Activated naive CD4-positive, alpha-beta T cell treated with anti-CD3 and anti-CD28 coated beads, Interleukin-2, amount 50 U/mL, for 16 hours (primary cell): ENCODE measurements at regions not wholly inside any gene's neighbourhood (a gene's known extent, or its start where the extent isn't known, plus 50 kb on each side); places are given as distances from the start of the nearest gene placed in this dataset.

ENCODE experiments used
- DNase-seq: peaks from one replicate; pipeline ENCODE4 v3.0.0-alpha.2; 2020

DNA sequence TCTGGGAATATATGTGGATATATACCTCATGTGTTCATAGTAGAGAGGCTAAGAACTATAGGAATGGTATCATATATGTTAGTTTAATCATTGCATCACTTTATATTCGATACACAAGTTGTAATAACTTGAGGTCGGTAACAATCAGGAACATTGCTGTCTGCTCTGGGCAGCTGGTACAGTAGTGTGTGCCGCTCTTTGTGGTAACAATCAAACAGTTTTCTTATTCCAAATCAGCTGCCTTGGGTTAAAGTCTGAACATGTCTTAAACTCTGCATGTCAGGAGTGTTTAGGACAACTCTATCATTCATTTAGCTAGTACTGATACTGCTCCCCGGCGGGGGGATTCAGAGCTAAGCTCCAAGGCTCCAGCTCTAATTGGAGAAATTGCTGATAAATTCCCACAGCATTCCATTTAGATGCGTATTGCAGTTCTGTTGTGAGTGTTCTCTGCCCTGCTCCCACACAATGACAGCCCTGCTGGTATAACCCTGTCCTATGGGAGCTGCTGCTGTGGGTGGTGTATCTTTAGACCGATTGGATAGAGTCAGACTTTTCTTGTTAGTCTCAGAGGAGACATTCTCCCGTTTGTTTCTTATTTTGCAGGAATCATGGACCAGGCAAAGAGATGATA is 707.5 kb upstream of the FZD8 start:
- DNase-seq = no peak

DNA sequence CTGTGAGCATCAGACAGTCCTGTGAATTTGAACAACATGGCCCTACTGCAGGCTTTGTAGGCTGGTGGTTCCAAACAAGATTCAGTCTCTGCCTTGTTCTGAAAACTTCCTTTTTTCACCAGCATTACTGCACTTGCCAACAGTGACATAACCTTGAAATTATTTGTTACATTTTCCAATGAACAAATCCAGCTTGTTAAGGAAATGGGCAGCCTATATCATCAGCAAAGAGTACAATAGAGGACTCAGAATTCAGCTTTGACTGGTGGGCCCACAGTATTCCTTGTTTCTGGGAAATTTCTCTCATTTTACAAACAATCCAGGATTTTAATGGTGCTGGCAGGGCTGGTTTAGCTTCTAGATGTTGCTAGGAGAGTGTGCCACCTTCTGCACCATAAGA is 703.7 kb upstream of the FZD8 start:
- DNase-seq = no peak

DNA sequence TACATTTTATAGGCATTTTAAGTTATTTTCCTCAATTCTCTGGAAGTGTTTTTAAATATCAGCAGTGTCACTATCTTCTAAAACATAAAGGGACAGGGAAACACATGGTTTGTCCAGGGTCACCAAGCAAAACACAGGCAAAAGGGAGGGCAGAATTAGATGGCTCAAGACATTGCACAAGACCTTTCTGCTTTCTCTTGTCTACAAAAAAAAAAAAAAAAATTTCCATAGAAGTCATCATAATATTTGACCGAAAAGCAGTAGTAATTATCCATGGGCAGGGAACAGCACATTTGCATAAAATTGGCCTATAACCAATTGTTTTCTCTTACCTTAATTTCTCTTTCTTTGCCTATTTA is 703.1 kb upstream of the FZD8 start:
- no peak for DNase-seq

DNA sequence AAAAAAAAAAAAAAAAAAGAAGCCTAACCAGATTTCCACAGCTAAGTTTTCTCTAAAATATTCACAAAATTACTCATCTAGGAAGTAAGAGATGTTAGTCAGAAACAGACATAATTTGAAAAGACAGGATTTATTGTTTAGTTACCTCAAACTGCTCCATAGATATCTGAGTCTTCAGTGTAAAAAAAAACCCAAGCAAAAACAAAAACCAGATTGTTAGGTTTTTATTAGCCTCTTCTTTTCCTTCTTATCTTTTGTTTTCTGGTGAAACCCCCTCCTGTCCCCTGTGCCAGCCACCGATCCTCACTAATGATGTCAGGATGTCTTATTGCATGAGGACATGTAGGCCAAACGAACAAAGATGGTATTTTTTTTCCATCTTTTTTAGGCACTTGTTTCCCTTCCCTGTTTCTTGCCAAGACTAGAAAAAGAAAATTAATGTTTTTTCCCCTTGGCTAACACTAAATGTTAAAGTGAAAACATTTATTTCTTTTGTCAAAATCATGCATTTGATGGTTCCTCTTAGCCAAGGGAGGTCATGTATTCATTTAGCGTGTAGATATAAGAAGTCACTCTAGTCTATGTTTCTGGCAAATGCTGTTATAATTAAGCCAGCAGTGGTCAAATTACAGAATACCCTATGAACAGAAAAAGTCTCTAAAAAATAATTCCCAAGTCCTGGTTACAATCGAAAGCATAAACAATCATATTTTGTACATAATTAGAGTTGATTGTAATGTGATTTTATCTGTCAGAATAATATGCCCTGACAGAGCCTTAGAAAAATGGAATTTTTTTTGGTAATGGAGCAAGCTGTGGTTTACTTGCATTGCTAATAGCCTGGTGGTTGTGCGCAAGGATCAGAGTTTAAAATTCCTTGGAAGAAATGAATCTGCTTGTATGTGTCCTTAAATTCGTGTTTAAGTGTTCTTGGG is 702.4 kb upstream of the FZD8 start:
- no peak for DNase-seq

DNA sequence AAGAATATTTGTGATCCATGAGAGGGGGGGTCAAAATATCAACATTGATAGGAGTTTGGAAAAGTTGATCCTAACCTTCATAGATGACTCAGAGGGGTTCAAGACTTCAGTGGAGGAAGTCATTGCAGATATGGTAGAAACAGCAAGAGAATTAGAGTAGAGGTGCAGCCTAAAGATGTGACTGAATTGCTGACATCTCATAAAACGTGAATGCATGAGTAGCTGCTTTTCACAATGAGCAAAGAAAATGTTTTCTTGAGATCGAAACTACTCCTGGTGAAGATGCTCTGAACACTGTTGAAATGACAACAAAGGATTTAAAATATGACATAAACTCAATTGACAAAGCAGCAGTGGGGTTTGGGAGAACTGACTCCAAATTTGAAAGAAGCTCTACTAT is 700.7 kb upstream of the FZD8 start:
- no peak for DNase-seq

DNA sequence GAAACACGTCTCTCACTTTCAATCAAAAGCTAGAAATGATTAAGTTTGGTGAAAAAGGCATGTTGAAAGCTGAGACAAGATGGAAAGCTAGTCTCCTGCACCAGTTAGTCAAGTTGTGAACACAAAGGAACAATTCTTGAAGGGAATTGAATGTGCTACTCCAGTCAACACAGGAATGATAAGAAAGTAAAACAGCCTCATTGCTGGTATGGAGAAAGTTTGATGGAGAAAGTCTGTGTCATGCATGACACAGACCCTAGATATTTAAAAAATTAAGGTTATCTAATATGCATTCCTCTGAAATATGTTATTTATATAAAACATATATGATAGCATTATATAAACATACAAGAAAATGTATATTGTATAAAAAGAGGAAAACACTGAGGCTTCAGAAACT is 699.4 kb upstream of the FZD8 start:
- DNase-seq = no peak

DNA sequence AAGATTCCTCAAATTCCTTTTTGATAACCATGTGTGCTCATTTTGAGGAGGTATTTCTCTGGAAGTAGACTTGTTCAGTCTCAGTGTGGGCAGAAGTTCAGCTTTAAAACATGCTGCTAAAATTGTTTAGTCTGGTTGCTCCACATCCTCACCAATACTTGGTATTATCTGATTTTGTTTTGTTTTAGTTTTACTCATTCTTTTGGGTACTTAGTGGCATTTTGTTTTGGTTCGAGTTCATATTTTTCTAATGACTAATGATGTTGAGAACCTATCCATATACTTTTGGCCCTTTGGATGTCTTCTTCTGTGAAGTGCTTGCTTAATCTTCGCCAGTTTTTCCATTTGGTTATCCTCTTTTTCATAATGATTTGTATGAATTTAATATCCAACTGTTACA is 694.2 kb upstream of the FZD8 start:
- no peak for DNase-seq

DNA sequence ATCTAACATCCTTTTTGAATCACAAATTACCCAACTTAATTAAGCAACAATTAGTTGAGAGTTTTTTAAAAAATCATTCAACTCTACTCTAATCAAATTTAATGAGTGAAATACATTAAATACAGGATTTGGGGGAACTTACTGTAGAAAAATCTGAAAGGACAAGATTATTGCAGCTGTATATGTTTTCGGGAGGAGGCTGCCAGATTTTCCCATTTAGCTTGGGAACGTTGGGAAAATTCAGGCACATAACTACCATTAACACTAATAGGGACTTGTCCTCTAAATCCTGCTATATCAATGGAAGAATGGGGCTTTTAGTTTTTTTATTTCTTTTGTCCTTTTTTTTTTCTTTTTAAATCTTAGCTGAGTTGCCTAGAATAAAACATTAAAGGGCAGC is 691.4 kb upstream of the FZD8 start:
- DNase-seq = no peak

DNA sequence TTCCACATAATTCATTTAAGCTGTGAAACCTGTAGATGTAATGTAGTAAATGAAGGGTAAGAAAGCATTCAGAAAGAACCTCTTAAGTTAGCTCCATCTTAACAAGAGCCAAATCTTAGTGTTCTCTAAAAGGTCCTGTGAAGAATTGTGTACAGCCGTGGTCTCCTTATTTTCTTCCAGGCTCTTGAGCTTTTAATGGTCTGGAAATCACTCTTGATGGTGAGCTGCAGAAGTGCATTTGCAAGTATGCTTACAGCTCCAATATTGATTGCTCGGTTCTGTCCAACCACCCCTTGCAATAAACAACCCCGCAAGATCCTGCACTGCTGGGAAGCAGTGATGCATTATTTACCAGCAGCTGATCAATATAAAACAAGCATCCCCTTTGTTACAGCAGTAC is 690.8 kb upstream of the FZD8 start:
- no peak for DNase-seq

DNA sequence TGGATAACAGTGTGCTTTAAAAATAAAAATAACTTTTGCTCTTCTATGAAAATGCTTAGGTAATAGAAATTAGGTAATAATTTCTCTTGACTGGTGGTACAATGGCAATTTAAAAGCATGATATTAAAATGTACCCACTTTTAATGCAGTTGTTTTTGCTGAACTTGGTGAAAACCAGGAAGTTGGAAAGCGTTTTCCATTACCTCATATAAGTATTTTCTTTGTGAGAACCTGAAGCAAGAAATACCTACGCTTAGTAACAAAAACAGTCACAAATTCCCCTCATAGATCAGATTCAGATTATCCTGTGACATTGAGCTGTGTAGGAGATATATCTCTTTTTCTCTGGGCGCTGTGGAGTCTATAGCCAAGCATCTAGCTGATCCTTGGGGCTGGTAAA is 689.0 kb upstream of the FZD8 start:
- no peak for DNase-seq

DNA sequence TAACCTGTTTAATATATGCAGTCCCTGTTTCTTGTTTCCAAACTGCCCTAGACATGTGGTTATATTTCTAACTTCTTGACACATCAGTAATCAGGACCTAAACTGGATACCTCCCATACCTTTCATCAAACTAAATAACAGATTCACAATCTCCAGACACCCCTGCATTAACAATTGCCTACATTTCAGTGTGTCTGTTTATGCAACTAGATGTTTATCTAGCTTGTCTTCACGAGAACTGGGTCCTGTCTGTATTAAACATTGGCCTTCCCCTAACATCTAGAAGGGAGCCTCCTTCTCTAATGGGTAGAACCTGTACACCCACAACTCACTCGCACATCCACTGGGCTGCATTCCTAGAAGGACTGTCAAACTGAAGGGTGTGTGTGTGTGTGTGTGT is 683.7 kb upstream of the FZD8 start:
- DNase-seq = no peak

DNA sequence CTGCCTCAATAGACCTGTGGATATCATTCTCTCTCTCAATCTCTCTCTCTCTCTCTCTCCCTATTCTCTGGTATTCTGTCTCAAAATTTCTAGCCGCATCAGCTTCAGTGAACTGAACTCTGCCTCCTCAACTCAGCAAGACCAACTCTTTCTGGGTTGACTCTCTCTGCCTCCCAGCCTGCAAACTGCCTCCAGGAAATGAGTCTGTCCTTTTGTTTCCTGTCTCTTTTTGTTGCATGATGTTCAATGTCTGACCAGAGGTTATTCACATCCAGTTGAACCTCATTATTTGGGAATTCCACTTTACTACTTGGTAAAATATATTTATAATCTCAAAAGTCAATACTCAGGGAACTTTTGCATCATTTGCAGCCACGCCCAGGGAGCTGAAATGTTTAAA is 682.7 kb upstream of the FZD8 start:
- DNase-seq = no peak

DNA sequence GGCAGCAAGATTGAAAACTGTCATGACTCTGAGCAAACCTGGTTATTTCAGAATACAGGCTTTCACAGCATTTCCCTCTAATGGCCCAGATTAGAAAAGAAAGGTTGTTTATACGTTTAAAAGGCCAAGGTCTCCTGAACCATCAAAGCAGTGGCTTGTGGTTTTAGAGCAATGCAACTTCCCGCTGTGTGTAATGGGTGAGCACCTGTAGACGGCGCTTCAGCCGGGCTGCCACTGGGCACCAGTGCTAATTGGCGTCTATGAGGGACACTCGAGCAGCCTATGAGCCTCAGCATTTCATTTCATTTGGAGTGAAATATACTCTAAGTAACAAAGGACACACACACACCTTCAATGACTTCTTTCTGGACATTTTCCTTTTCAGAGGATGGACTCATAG is 671.0 kb upstream of the FZD8 start:
- DNase-seq = no peak

DNA sequence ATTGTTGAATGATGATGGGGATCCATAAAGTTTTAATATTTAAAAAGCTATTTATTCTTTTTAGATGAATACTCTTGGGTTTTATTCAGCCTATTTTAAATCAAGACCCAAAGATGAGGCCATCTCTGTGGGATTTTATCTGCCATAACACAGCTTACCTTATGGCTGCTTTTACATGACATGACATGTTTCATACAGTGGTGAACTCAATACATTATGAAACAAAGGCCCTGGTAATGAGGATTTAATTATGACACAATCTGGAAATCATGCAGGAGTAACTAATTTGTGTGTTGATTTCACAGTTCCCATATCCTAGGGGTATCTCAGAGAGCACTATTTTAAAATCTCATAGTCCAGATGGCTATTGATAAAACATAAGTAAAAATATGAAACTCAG is 661.8 kb upstream of the FZD8 start:
- no peak for DNase-seq

DNA sequence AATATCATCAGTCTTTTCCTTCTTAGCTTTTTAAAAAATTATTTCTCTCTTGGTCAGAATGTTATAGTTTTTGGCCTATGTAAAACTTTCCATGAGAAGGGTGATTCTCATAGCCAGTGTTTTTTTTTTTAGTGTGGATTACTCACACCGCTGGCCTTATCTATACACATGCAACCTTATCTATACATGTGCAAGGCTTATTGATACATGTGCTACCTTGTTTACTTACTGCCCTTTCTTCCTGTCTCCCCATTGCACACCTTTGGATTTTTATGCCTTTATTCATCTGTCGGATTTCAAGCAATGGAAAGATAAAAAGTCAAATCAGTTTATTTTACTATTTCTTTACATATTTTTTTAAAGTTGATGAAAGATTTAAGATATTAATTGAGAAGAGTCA is 660.0 kb upstream of the FZD8 start:
- DNase-seq = no peak

DNA sequence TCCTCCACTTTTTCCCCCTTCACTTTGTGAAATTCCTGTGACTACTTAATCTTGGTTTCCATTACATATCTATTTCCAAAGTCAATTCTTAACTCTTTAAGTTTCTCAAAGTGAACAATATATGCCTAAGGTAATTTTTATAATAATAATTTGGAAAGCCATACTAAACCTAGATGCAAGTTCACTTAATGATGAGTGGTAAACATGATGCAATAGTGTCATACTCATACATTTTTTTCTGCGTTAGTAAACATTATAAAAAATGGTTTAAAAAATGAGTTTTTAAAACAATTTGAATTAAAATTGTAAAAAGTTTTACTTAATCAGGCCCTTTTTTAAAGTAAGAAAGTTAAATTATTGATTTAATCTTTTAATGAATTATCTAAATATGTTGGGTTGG is 659.4 kb upstream of the FZD8 start:
- no peak for DNase-seq

DNA sequence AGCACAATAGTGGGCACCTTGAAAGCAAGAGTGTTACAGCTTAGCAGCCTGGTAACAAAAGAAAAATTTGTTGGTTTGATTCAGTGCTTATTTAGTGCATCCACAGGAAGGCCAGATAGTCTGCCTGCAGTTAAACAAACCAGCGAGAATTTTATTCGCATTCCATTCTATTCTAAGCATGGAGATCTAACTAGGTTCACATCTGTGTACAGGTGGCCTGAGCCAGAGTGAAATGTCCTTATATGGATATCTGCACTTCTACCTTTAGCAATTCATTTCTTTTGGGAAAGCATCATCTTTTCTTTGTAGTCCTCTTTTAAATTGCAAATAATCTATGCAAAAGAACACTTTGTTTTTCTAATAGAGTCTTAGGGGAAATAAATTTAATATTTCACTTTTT is 659.0 kb upstream of the FZD8 start:
- DNase-seq = no peak

DNA sequence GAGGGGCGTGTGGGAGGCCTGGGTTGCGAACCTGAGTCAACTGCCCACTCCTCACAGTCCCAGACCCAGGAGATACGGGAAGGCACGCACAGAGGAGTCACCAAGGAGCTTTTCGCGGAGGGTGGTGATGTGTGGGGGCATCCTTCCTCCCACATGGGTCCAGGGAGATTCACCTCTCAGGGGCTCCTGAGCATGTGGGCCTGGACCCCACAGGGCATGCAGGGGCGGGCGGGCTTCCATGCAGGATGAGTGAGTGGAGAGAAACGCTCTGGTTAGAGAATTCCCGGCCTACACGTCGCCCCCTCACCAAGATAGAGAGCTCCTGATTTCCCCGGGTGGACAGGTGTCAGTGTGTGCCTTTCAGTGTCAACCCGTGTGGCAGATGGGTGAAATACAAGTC is 641.7 kb upstream of the FZD8 start:
- no peak for DNase-seq

DNA sequence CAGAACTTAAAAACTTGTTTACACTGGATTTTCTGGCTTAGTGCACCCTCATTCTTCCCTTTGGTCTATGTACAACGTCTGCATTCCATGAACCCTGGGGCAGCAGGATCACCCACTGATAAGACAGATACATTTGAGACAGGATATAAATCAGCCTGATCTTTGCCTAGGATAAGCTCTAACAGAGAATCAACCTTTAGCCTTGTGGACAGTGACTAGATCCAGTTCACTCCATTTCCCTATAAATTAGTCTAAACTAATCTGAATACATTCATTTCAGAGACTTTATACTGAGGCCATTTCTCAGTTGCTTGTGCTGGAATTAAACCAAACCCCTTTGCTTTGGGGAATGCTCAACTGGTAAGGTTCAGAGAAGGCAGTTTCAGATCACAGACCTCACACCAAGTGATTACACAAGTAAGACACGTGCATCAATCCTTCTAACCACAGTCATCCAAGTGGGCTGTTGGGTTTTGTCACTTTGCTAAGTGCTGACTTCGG is 639.8 kb upstream of the FZD8 start:
- DNase-seq = no peak

DNA sequence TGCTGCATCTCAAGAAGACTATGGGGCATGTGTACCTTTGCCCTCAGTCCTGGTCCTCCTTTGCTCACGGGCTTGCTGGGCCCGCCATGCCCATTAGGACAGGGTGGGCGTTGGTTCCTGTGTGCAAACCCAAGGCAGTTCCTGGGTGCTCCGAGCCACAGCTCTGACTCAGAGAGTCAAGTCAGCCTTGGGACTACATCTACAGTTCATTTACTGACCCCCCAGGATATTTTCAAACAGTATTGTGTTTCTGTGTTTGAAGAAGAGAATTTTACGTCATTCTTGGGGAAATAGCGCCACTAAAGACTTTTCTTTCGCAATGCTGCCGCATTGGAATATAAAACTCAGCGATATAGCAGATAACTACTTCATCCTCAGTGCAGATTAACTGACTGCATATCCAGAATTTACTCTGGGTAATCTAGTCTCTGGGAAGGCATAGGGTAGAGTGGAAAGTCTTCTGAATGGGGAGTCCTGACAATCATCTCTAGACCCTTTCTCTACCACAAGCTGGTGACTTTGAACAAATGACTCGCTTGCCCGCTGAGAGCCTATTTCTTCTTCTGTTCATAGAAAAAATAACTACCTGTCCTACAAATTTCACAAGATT is 638.9 kb upstream of the FZD8 start:
- DNase-seq = no peak

DNA sequence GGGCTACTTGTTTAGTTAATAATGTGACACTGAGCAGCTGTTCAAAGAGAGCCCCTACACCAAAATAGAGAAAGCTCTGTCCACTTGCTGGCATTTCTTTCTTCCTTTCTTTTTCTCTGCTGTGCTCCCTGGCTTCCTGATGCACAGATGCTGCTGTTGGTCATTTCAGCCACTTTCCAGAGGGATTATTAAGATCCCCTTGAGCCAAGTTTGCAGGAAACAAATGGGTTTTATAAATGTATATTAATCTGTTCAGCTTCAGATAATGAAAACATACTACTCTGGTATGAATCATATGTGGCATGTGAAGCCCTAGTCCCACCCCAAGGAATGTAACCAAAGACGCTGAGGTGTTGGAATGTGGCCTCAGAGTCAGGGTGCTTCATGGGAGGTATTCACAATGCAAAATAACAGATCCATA is 638.2 kb upstream of the FZD8 start:
- DNase-seq = no peak

DNA sequence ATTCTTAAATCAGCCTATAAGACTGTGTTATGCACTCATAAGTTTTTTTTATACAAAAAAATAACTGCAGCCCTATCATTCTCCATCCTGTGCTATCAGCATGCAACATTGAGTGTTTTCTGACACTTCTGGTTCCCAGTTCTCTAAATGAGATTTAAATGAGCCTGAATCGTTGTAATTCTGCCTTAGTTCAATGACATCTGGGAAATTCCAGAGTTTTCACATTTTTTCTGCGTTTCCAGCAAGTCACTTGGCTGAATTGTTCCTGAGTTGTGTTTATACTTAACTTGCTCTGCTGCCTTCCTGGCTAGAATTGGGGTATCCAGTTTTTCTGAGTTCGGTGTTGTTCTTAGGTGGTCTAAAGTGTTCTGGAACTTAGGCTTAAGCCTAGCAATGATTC is 636.1 kb upstream of the FZD8 start:
- DNase-seq = no peak

DNA sequence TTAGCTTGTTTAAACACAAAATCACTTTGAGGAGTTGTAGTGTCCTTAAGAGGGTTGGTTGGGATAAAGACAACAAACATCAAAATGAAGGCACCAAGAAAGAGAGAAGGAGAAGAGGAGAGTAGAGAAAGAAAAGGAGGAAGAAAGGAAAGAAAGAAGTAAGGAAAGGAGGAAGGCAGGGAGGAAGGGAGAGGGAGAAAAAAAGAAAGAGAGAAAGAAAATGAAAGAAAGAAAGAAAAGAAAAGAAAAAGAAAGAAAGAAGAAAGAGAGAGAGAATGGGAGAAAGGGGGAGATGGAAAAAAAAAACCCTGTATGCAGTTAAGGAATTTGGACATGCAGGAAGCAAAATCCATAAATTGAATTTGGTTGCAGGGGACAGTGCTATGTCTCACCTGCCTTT is 635.4 kb upstream of the FZD8 start:
- no peak for DNase-seq

DNA sequence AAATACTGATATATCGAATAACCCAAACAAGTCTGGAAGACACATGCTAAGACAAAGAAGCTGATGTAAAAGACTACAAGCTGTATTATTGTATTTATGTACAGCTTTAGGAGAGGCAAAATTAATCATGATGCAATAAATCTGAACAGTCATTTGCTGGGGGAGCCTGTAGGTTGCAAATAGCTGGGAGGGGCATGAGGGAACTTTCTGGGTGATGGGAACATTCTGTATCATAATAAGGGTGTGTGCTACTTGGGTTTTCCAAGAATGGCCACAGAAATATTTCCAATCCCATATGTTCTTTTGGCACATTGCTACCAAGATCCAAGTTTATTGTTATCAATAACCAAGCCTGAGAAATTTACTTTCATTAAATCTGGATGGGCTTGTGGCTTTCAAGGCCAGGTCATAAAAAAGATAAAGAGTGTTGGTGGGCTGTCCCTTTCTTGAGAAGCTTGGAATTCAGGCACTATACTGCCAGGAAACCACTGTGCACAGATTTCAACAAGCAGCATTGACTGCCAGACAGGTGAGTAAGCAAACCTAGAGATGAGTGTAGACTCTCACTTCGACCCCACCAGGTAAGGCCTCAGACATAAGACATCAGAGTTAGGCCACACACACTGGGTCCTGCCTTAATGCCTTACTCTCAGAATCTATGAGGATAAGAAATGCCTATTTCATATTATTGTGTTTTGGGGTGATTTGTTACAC is 629.7 kb upstream of the FZD8 start:
- no peak for DNase-seq
